Transverse colon (tissue), 4 donors: ENCODE measurements at regions not wholly inside any gene's neighbourhood (a gene's known extent, or its start where the extent isn't known, plus 50 kb on each side); places are given as distances from the start of the nearest gene placed in this dataset.

Source experiments
- CTCF ChIP-seq, 5 experiments: fragments of 200-600 bp in 3 of 5; fragments of 450-650 bp in 2 of 5; sonication (generic) in 3 of 5; IDR thresholded peaks; 1 replicate in 2 of 5; 2 replicates in 3 of 5; pipeline ENCODE4 v1.5.1; 2016 to 2017; ENCODE audit warnings: antibody characterized with exemption in 5 of 5, inconsistent platforms in 3 of 5, mild to moderate bottlenecking in 2 of 5, moderate library complexity in 1 of 5
- POLR2AphosphoS5 ChIP-seq, 3 donors: sonication (generic); formaldehyde crosslinking; IDR thresholded peaks; one replicate each; pipeline ENCODE4 v1.6.1; 2016; ENCODE audit warnings: antibody characterized with exemption in 3 of 3

- TF ChIP-seq POLR2AphosphoS5 (IDR thresholded peaks at IDR 0.05) (no peak), CTCF (IDR thresholded peaks at IDR 0.05) (no peak)
These were observed 115.2 kb downstream of the INHBB start for GRCh38 chr2:120461092-120461491.
